IMR-90 (cell line): ENCODE measurements at regions not wholly inside any gene's neighbourhood (a gene's known extent, or its start where the extent isn't known, plus 50 kb on each side); places are given as distances from the start of the nearest gene placed in this dataset.

ENCODE experiments used
- ATAC-seq: fragments of 200-7000 bp; cut with Tn5 transposase; 2 replicates; pipeline ENCODE4 v1.9.1; 2020; ENCODE audit warnings: low read depth, mild to moderate bottlenecking, moderate library complexity
- BruUV-seq: library from RNA; stranded (reverse); fragments of 400-500 nt; replicated peaks from 2 replicates; lab custom pipeline; 2021; lab: Mats Ljungman, UMichigan
- CTCF ChIA-PET: fragments of 300-600 bp; formaldehyde crosslinking; extraction: SDS; loops from one replicate; lab custom pipeline; 2021; ENCODE audit warnings: antibody characterized with exemption; lab: Yijun Ruan, JAX
- POLR2A ChIA-PET: fragments of 300-600 bp; sonication (Branson Sonifier 250); formaldehyde crosslinking; loops from one replicate; lab custom pipeline; 2022; ENCODE audit warnings: antibody characterized with exemption; ENCODE audit not compliant: unreplicated experiment; lab: Charles Lee
- DNase-seq: peaks from one replicate; pipeline ENCODE4 v3.0.0; 2013
- H2AFZ ChIP-seq: replicated peaks from 2 replicates; pipeline ENCODE3; 2013; ENCODE audit warnings: low read length, mild to moderate bottlenecking; ENCODE audit not compliant: poor library complexity
- H2AK5ac ChIP-seq: 2 replicates; pipeline ENCODE4 v1.6.1; 2013; ENCODE audit warnings: low read depth, low read length, inconsistent platforms
- H2AK9ac ChIP-seq: replicated peaks from 2 replicates; pipeline ENCODE3; 2013; ENCODE audit warnings: mild to moderate bottlenecking, low read depth, low read length, moderate library complexity; ENCODE audit not compliant: poor library complexity
- H2BK120ac ChIP-seq: 2 replicates; pipeline ENCODE4 v1.6.1; 2013; ENCODE audit warnings: low read depth, low read length, inconsistent platforms
- H2BK15ac ChIP-seq: 3 replicates; pipeline ENCODE4 v1.6.1; 2013; ENCODE audit warnings: low read depth, low read length, inconsistent platforms
- H2BK20ac ChIP-seq: 2 replicates; pipeline ENCODE4 v1.6.1; 2013; ENCODE audit warnings: low read depth, mild to moderate bottlenecking, inconsistent platforms, low read length, moderate library complexity
- H2BK5ac ChIP-seq: 2 replicates; pipeline ENCODE4 v1.6.1; 2013; ENCODE audit warnings: mild to moderate bottlenecking, low read depth, low read length, inconsistent platforms; ENCODE audit not compliant: poor library complexity, severe bottlenecking
- H3K14ac ChIP-seq: replicated peaks from 2 replicates; pipeline ENCODE4 v1.6.1; 2013; ENCODE audit warnings: low read depth, low read length, inconsistent platforms
- H3K18ac ChIP-seq: 2 replicates; pipeline ENCODE4 v1.6.1; 2013; ENCODE audit warnings: low read depth, low read length, control low read depth
- H3K23ac ChIP-seq: 2 replicates; pipeline ENCODE4 v1.6.1; 2013; ENCODE audit warnings: low read depth, low read length, inconsistent platforms
- H3K27ac ChIP-seq: 2 replicates; pipeline ENCODE4 v1.5.1; 2013; ENCODE audit warnings: mild to moderate bottlenecking, control low read depth, low read length; ENCODE audit not compliant: insufficient read depth
- H3K27me3 ChIP-seq: 2 replicates; pipeline ENCODE4 v1.6.1; 2013; ENCODE audit warnings: low read length; ENCODE audit not compliant: control insufficient read depth, insufficient read depth
- H3K36me3 ChIP-seq: 2 replicates; pipeline ENCODE4 v1.6.1; 2013; ENCODE audit warnings: low read length, mixed read lengths; ENCODE audit not compliant: control insufficient read depth, insufficient read depth
- H3K4ac ChIP-seq: 2 replicates; pipeline ENCODE4 v1.6.1; 2013; ENCODE audit warnings: low read depth, low read length, inconsistent platforms
- H3K4me1 ChIP-seq: 2 replicates; pipeline ENCODE4 v1.6.1; 2013; ENCODE audit warnings: low read length, mixed read lengths; ENCODE audit not compliant: control insufficient read depth, insufficient read depth
- H3K4me2 ChIP-seq: 2 replicates; pipeline ENCODE4 v1.6.1; 2013; ENCODE audit warnings: low read depth, mild to moderate bottlenecking, control low read depth, low read length, moderate library complexity
- H3K4me3 ChIP-seq: 2 replicates; pipeline ENCODE4 v1.5.1; 2013; ENCODE audit warnings: low read depth, mild to moderate bottlenecking, control low read depth, low read length, moderate library complexity; ENCODE audit not compliant: insufficient read depth
- H3K56ac ChIP-seq: 2 replicates; pipeline ENCODE4 v1.6.1; 2013; ENCODE audit warnings: low read length, inconsistent platforms; ENCODE audit not compliant: insufficient read depth; ENCODE audit errors: extremely low read depth
- H3K79me1 ChIP-seq, 2 experiments: 2 replicates each; pipeline ENCODE4 v1.6.1; 2013; ENCODE audit warnings: low read length in 2 of 2, inconsistent platforms in 1 of 2, low read depth in 1 of 2
- H3K9ac ChIP-seq: 2 replicates; pipeline ENCODE4 v1.6.1; 2013; ENCODE audit warnings: low read depth, low read length, control low read depth
- H3K9me1 ChIP-seq: 2 replicates; pipeline ENCODE4 v1.6.1; 2013; ENCODE audit warnings: low read length, inconsistent platforms; ENCODE audit not compliant: insufficient read depth
- H3K9me3 ChIP-seq: 2 replicates; pipeline ENCODE4 v1.6.1; 2013; ENCODE audit warnings: low read length; ENCODE audit not compliant: control insufficient read depth, insufficient read depth
- H4K20me1 ChIP-seq: 2 replicates; pipeline ENCODE4 v1.6.1; 2013; ENCODE audit warnings: low read length, inconsistent platforms; ENCODE audit not compliant: insufficient read depth
- H4K5ac ChIP-seq: 2 replicates; pipeline ENCODE4 v1.6.1; 2013; ENCODE audit warnings: mild to moderate bottlenecking, low read depth, low read length, control low read depth
- H4K8ac ChIP-seq, 2 experiments: 2 replicates each; pipeline ENCODE4 v1.6.1; 2013; ENCODE audit warnings: low read depth in 2 of 2, low read length in 2 of 2, control low read depth in 1 of 2, inconsistent platforms in 1 of 2
- H4K91ac ChIP-seq: 2 replicates; pipeline ENCODE4 v1.6.1; 2013; ENCODE audit warnings: low read depth, low read length, inconsistent platforms; ENCODE audit not compliant: insufficient read depth
- FOS ChIP-seq: fragments of 150-350 bp; IDR thresholded peaks from 2 replicates; pipeline ENCODE4 v1.6.1; 2016; ENCODE audit warnings: low read depth, low read length
- MXI1 ChIP-seq: IDR thresholded peaks from 2 replicates; pipeline ENCODE4 v1.6.1; 2012; ENCODE audit warnings: low read depth, mild to moderate bottlenecking, low read length, moderate library complexity, borderline replicate concordance
- NFE2L2 ChIP-seq: fragments of 150-350 bp; IDR thresholded peaks from 2 replicates; pipeline ENCODE4 v1.6.1; 2016; ENCODE audit warnings: low read depth, mild to moderate bottlenecking, low read length
- RAD21 ChIP-seq: IDR thresholded peaks from 2 replicates; pipeline ENCODE4 v1.6.1; 2012; ENCODE audit warnings: low read length, improper control_type of control experiment
- WGBS, 2 experiments: methylation state at CpG; one replicate each; pipeline versions ENCODE4 v1.1.5 to v1.1.7; 2013; ENCODE audit warnings: missing lambda C conversion rate in 2 of 2; ENCODE audit not compliant: insufficient read length in 1 of 2; ENCODE audit errors: extremely low coverage in 2 of 2; 5-methylcytosine and 5-hydroxymethylcytosine counted together
- dilution Hi-C: fragments of 300-500 bp; cut with HindIII; formaldehyde crosslinking; loops from one replicate; pipeline ENCODE4 v1.14.3; 2018; ENCODE audit warnings: low sequenced_read_pairs; ENCODE audit not compliant: unreplicated experiment
- in situ Hi-C: fragments of 300-500 bp; cut with MboI; formaldehyde crosslinking; loops from 3 replicates; pipeline ENCODE4 v1.14.3; 2019; ENCODE audit warnings: low sequenced_read_pairs, inconsistent platforms, mixed read lengths
- intact Hi-C: fragments of 100-400 bp; cut with micrococcal nuclease; formaldehyde crosslinking; loops from 2 replicates; pipeline ENCODE4 v1.10.0; 2022
- TF ChIP-seq, protein P1 (sequence below): fragments of 150-350 bp; IDR thresholded peaks from 2 replicates; pipeline ENCODE4 v1.6.1; 2016; ENCODE audit warnings: low read depth, mild to moderate bottlenecking, low read length, moderate library complexity, borderline replicate concordance
- TF ChIP-seq, protein P2 (sequence below): conservative IDR thresholded peaks from 2 replicates; pipeline ENCODE4 v1.5.1; 2012; ENCODE audit warnings: mild to moderate bottlenecking, low read depth, low read length, improper control_type of control experiment

GRCh38 chr2:30336978-30337841 lies 105.9 kb downstream of the LBH start:
- no peak overlapping the region for H2AK9ac ChIP-seq
- H3K4me1 ChIP-seq = peaks cover 6% of the 10 kb centered on the region
- ChIA-PET CTCF (interaction anchor here (1.2 kb wide), 1 partner anchor 9 kb away, joined by 3 read pairs; no protein-coding TSS in a partner anchor), POLR2A (no interaction called here)
- no peaks in the 10 kb centered on the region for H3K9me3 ChIP-seq
- H3K18ac ChIP-seq = peak overlapping the region; percentile 16; the same call in 1 of the 2 replicates
- H4K20me1 ChIP-seq = no peaks in the 10 kb centered on the region
- peak overlapping the region; percentile 15; the same call in 1 of the 3 replicates for H2BK15ac ChIP-seq
- ATAC-seq (no peak; the same call in 1 of the 2 replicates), DNase-seq (peak; percentile 36)
- dilution Hi-C loops (no loop called here), intact Hi-C loops (no loop called here), in situ Hi-C loops (no loop called here)
- no peak overlapping the region for H3K4me2 ChIP-seq
- peaks cover 3% of the 10 kb centered on the region; the same call in 1 of the 2 replicates for H3K9me1 ChIP-seq
- TF ChIP-seq NFE2L2 = no peak
- TF ChIP-seq RAD21 = no peak
- TF ChIP-seq, protein P1, sequence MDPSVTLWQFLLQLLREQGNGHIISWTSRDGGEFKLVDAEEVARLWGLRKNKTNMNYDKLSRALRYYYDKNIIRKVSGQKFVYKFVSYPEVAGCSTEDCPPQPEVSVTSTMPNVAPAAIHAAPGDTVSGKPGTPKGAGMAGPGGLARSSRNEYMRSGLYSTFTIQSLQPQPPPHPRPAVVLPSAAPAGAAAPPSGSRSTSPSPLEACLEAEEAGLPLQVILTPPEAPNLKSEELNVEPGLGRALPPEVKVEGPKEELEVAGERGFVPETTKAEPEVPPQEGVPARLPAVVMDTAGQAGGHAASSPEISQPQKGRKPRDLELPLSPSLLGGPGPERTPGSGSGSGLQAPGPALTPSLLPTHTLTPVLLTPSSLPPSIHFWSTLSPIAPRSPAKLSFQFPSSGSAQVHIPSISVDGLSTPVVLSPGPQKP = no peak
- TF ChIP-seq, protein P2, sequence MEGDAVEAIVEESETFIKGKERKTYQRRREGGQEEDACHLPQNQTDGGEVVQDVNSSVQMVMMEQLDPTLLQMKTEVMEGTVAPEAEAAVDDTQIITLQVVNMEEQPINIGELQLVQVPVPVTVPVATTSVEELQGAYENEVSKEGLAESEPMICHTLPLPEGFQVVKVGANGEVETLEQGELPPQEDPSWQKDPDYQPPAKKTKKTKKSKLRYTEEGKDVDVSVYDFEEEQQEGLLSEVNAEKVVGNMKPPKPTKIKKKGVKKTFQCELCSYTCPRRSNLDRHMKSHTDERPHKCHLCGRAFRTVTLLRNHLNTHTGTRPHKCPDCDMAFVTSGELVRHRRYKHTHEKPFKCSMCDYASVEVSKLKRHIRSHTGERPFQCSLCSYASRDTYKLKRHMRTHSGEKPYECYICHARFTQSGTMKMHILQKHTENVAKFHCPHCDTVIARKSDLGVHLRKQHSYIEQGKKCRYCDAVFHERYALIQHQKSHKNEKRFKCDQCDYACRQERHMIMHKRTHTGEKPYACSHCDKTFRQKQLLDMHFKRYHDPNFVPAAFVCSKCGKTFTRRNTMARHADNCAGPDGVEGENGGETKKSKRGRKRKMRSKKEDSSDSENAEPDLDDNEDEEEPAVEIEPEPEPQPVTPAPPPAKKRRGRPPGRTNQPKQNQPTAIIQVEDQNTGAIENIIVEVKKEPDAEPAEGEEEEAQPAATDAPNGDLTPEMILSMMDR = no peak
- no peak for TF ChIP-seq FOS
- no peak for TF ChIP-seq MXI1
- H3K9ac ChIP-seq = no peak overlapping the region
- peak overlapping the region; percentile 45 for H4K5ac ChIP-seq
- no peak overlapping the region for H3K4me3 ChIP-seq
- 0 out of 2 replicates have a peak overlapping the region, but pooled peaks have one; percentile 9 for H2BK20ac ChIP-seq
- no peaks in the 10 kb centered on the region for H3K27me3 ChIP-seq
- no peak overlapping the region; the same call in 1 of the 2 replicates for H4K91ac ChIP-seq
- 0 out of 2 replicates have a peak overlapping the region, but pooled peaks have one; percentile 7 for H3K14ac ChIP-seq
- no peak overlapping the region for H3K56ac ChIP-seq
- peak overlapping the region; percentile 1; the same call in 1 of the 2 replicates for H2AK5ac ChIP-seq
- WGBS, 2 experiments = 87% methylated on average over 7 of the region's 16 CpGs; no CpG with 5 or more reads in 1 of the 2 experiments
- peak overlapping the region; percentile 48 for H3K4ac ChIP-seq
- peak overlapping the region; percentile 47; the same call in 1 of the 2 replicates for H2BK120ac ChIP-seq
- H4K8ac ChIP-seq = peak overlapping the region in 1 of 2 experiments; percentile 59; a peak in 1 of 4 replicates
- 0 out of 2 replicates have a peak overlapping the region, but pooled peaks have one; percentile 2 for H3K23ac ChIP-seq
- H2AFZ ChIP-seq = peak overlapping the region; percentile 74
- H3K79me1 ChIP-seq = no peaks in the 10 kb centered on the region
- no peak overlapping the region for H3K27ac ChIP-seq
- BruUV-seq = no TSS peak
- H2BK5ac ChIP-seq = peak overlapping the region; percentile 60
- no peaks in the 10 kb centered on the region for H3K36me3 ChIP-seq
